Endothelial cell of umbilical vein (primary cell): ENCODE measurements at regions not wholly inside any gene's neighbourhood (a gene's known extent, or its start where the extent isn't known, plus 50 kb on each side); places are given as distances from the start of the nearest gene placed in this dataset.

ENCODE experiments used
- BruUV-seq: library from RNA; stranded (reverse); fragments of 400-500 nt; replicated peaks from 2 replicates; lab custom pipeline; 2021; lab: Mats Ljungman, UMichigan
- CTCF ChIA-PET: fragments of 300-600, 350-600 bp; sonication (Branson Sonifier 250); formaldehyde crosslinking; loops from one replicate; lab custom pipeline; 2021; ENCODE audit warnings: antibody characterized with exemption, inconsistent platforms; lab: Charles Lee
- POLR2A ChIA-PET: fragments of 300-600, 350-600 bp; sonication (Branson Sonifier 250); formaldehyde crosslinking; loops from one replicate; lab custom pipeline; 2021; ENCODE audit warnings: antibody characterized with exemption, inconsistent platforms; lab: Charles Lee
- DNase-seq: peaks from one replicate; pipeline ENCODE4 v3.0.0-alpha.2; 2011; ENCODE audit warnings: low read depth, low spot score
- FAIRE-seq: peaks from 2 replicates; lab custom pipeline; 2011; peaks lifted over from hg19 to GRCh38; lab: Jason Lieb, UNC
- H2AFZ ChIP-seq: 2 replicates; pipeline ENCODE4 v1.6.0; 2012; ENCODE audit warnings: low read depth, low read length, control low read depth, inconsistent platforms
- H3K27ac ChIP-seq: 2 replicates; pipeline ENCODE4 v1.5.1; 2011; ENCODE audit warnings: low read depth, mild to moderate bottlenecking, control low read depth, low read length, moderate library complexity; ENCODE audit not compliant: insufficient read depth
- H3K27me3 ChIP-seq, 2 experiments: 2 replicates each; pipeline versions ENCODE4 v1.6.0 to v1.6.1; 2011; ENCODE audit warnings: low read length in 2 of 2, mixed read lengths in 1 of 2; ENCODE audit not compliant: control insufficient read depth in 2 of 2, insufficient read depth in 2 of 2
- H3K36me3 ChIP-seq, 2 experiments: 2 replicates in 1 of 2; 3 replicates in 1 of 2; pipeline ENCODE4 v1.5.1; 2011; ENCODE audit warnings: low read length in 2 of 2, mild to moderate bottlenecking in 1 of 2, moderate library complexity in 1 of 2; ENCODE audit not compliant: control insufficient read depth in 2 of 2, insufficient read depth in 2 of 2; ENCODE audit errors: extremely low read depth in 1 of 2
- H3K4me1 ChIP-seq: 3 replicates; pipeline ENCODE4 v1.5.1; 2011; ENCODE audit warnings: mild to moderate bottlenecking, low read length; ENCODE audit not compliant: control insufficient read depth, insufficient read depth; ENCODE audit errors: extremely low read depth
- H3K4me2 ChIP-seq: 2 replicates; pipeline ENCODE4 v1.6.1; 2011; ENCODE audit warnings: low read length, control low read depth, mixed read lengths; ENCODE audit not compliant: insufficient read depth
- H3K4me3 ChIP-seq, 3 experiments: fragments of 200-600 bp in 1 of 3; sonication (generic), shearing (Covaris generic) in 1 of 3; replicated peaks in 1 of 3; 2 replicates each; pipeline ENCODE4 v1.5.1; 2011 to 2016; ENCODE audit warnings: control low read depth in 3 of 3, low read length in 3 of 3, mild to moderate bottlenecking in 2 of 3, inconsistent platforms in 1 of 3, low read depth in 1 of 3, moderate library complexity in 1 of 3; ENCODE audit not compliant: insufficient read depth in 1 of 3
- H3K79me2 ChIP-seq: 2 replicates; pipeline ENCODE4 v1.6.0; 2012; ENCODE audit warnings: low read length, inconsistent platforms; ENCODE audit not compliant: control insufficient read depth, insufficient read depth
- H3K9ac ChIP-seq: replicated peaks from 2 replicates; pipeline ENCODE3; 2011; ENCODE audit warnings: low read length, control low read depth; ENCODE audit not compliant: insufficient read depth; ENCODE audit errors: extremely low read depth
- H3K9me1 ChIP-seq: replicated peaks from 3 replicates; pipeline ENCODE4 v1.6.0; 2011; ENCODE audit warnings: mild to moderate bottlenecking, low read length; ENCODE audit not compliant: control insufficient read depth, insufficient read depth; ENCODE audit errors: extremely low read depth
- H3K9me3 ChIP-seq: replicated peaks from 2 replicates; pipeline ENCODE4 v1.5.1; 2012; ENCODE audit warnings: low read length, inconsistent platforms; ENCODE audit not compliant: control insufficient read depth, insufficient read depth
- H4K20me1 ChIP-seq: replicated peaks from 2 replicates; pipeline ENCODE3; 2011; ENCODE audit warnings: mild to moderate bottlenecking, low read length; ENCODE audit not compliant: control insufficient read depth, insufficient read depth; ENCODE audit errors: extremely low read depth
- EZH2 ChIP-seq: IDR thresholded peaks from 2 replicates; pipeline ENCODE4 v1.6.1; 2012; ENCODE audit warnings: borderline replicate concordance, low read depth, mild to moderate bottlenecking, moderate library complexity, low read length, inconsistent platforms; ENCODE audit not compliant: severe bottlenecking
- FOS ChIP-seq: IDR thresholded peaks from 2 replicates; pipeline ENCODE4 v1.6.1; 2011; ENCODE audit warnings: mild to moderate bottlenecking, low read length, moderate library complexity, borderline replicate concordance; ENCODE audit not compliant: insufficient read depth
- GATA2 ChIP-seq: IDR thresholded peaks from 2 replicates; pipeline ENCODE4 v1.7.0; 2011; ENCODE audit warnings: low read depth, mild to moderate bottlenecking, moderate library complexity, mixed read lengths, low read length; ENCODE audit not compliant: insufficient read length, insufficient read depth
- MYC ChIP-seq: IDR thresholded peaks from one replicate; pipeline ENCODE4 v1.6.1; 2011; ENCODE audit warnings: mild to moderate bottlenecking, low read depth, low read length
- POLR2A ChIP-seq: IDR thresholded peaks from 2 replicates; pipeline ENCODE4 v1.6.1; 2012; ENCODE audit warnings: low read depth, mild to moderate bottlenecking, control low read depth, low read length
- dilution Hi-C: fragments of 300-500 bp; cut with MboI; formaldehyde crosslinking; loops from one replicate; pipeline ENCODE4 v1.15.0; 2019; ENCODE audit warnings: low sequenced_read_pairs; ENCODE audit not compliant: extremely low pct_ligation_motif_present
- intact Hi-C: fragments of 100-400 bp; cut with micrococcal nuclease; formaldehyde crosslinking; loops from one replicate; pipeline ENCODE4 v1.10.0; 2022
- TF ChIP-seq, protein P1 (sequence below), 2 donors: IDR thresholded peaks; 1 replicate in 1 of 2; 2 replicates in 1 of 2; pipeline ENCODE4 v1.5.1; 2011; ENCODE audit warnings: low read length in 2 of 2, mild to moderate bottlenecking in 2 of 2, moderate library complexity in 2 of 2, control low read depth in 1 of 2, inconsistent platforms in 1 of 2, low read depth in 1 of 2; ENCODE audit not compliant: insufficient read depth in 1 of 2; ENCODE audit errors: extremely low read depth in 1 of 2

DNA sequence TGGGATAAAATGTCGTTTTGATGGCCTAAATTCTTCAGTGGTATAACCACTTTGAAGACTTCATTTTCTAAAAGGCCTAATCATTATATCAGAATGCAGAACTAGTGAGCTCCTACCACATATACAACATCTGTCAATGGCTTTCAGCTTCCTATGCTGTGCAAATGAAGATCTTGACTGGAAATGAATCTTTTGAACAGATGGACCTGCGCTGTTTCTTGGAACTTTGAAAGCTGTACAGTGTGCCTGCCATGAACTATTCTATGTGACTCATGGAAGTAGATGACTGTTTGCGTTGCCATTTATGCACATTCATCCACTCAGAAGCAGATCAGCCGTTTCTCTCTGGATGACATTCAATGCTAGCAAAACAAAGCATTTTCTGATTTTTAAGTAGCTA lies 542.2 kb upstream of the USP15 start:
- intact Hi-C loops (no loop called here), dilution Hi-C loops (no loop called here)
- Histone ChIP-seq H2AFZ (no peak overlapping the region), H3K4me3 (no peak overlapping the region), H3K27me3 (no peaks in the 10 kb centered on the region), H3K9ac (no peak overlapping the region), H3K9me1 (no peaks in the 10 kb centered on the region), H4K20me1 (no peaks in the 10 kb centered on the region), H3K27ac (no peak overlapping the region), H3K4me2 (no peak overlapping the region), H3K79me2 (no peaks in the 10 kb centered on the region), H3K4me1 (no peaks in the 10 kb centered on the region), H3K36me3 (no peaks in the 10 kb centered on the region), H3K9me3 (peaks cover 2% of the 10 kb centered on the region)
- ChIA-PET POLR2A (no interaction called here), CTCF (no interaction called here)
- BruUV-seq = no TSS peak
- TF ChIP-seq, protein P1, sequence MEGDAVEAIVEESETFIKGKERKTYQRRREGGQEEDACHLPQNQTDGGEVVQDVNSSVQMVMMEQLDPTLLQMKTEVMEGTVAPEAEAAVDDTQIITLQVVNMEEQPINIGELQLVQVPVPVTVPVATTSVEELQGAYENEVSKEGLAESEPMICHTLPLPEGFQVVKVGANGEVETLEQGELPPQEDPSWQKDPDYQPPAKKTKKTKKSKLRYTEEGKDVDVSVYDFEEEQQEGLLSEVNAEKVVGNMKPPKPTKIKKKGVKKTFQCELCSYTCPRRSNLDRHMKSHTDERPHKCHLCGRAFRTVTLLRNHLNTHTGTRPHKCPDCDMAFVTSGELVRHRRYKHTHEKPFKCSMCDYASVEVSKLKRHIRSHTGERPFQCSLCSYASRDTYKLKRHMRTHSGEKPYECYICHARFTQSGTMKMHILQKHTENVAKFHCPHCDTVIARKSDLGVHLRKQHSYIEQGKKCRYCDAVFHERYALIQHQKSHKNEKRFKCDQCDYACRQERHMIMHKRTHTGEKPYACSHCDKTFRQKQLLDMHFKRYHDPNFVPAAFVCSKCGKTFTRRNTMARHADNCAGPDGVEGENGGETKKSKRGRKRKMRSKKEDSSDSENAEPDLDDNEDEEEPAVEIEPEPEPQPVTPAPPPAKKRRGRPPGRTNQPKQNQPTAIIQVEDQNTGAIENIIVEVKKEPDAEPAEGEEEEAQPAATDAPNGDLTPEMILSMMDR (IDR thresholded peaks at IDR 0.05; ENCODE audit: extremely low read depth in 1 of 2, insufficient read depth in 1 of 2, low read depth in 1 of 2, low read length in 2 of 2) = no peak
- TF ChIP-seq FOS (no peak), EZH2 (no peak), POLR2A (no peak)
- no peak for FAIRE-seq
- DNase-seq = no peak

DNA sequence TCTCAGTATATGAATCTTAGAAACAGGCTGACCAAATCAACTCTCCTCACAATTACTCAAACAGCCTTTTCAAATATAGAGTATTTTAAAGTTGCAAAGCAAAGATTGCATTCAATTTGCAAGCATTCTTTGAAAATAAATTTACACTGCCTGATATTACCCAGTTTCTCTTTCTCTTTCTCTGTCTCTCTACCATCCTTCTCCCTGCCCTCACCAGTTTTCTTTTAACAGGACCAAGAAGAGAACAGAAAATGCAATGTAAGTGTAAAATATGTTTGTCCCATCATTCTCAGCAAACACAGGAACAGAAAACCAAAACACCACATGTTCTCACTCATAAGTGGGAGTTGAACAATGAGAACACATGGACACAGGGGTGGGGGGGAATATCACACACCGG lies 520.3 kb upstream of the USP15 start:
- no peaks in the 10 kb centered on the region for H3K27me3 ChIP-seq
- no peak for TF ChIP-seq POLR2A
- no peak for TF ChIP-seq GATA2
- no peak for TF ChIP-seq MYC
- no peak overlapping the region for H3K4me3 ChIP-seq
- no peaks in the 10 kb centered on the region for H3K9me1 ChIP-seq
- H3K4me2 ChIP-seq = no peak overlapping the region
- FAIRE-seq = no peak
- no peak overlapping the region for H3K9ac ChIP-seq
- H2AFZ ChIP-seq = no peak overlapping the region
- dilution Hi-C loops = no loop called here
- CTCF ChIA-PET = no interaction called here
- no peaks in the 10 kb centered on the region for H3K9me3 ChIP-seq
- no peaks in the 10 kb centered on the region for H3K4me1 ChIP-seq
- no peaks in the 10 kb centered on the region for H4K20me1 ChIP-seq
- H3K36me3 ChIP-seq = no peaks in the 10 kb centered on the region
- H3K27ac ChIP-seq = no peak overlapping the region
- DNase-seq = no peak
- H3K79me2 ChIP-seq = no peaks in the 10 kb centered on the region
- no TSS peak for BruUV-seq
- POLR2A ChIA-PET = no interaction called here
- intact Hi-C loops = no loop called here
